GM13977 (cell line): ENCODE measurements at regions not wholly inside any gene's neighbourhood (a gene's known extent, or its start where the extent isn't known, plus 50 kb on each side); places are given as distances from the start of the nearest gene placed in this dataset.

Experiments
- DNase-seq: peaks from one replicate; pipeline ENCODE4 v3.0.0; 2012; ENCODE audit warnings: low spot score
- CTCF ChIP-seq: IDR thresholded peaks from 2 replicates; pipeline ENCODE4 v1.5.1; 2012; ENCODE audit warnings: mild to moderate bottlenecking, control low read depth; ENCODE audit not compliant: insufficient read depth; ENCODE audit errors: extremely low read depth, missing control alignments
- in situ Hi-C: fragments of 300-500 bp; cut with MboI; formaldehyde crosslinking; loops from one replicate; pipeline ENCODE4 v1.12.0; 2022; ENCODE audit warnings: low sequenced_read_pairs, low pct_unique_long_range_greater_than_20kb, mixed read lengths, inconsistent platforms; ENCODE audit not compliant: unreplicated experiment

DNA sequence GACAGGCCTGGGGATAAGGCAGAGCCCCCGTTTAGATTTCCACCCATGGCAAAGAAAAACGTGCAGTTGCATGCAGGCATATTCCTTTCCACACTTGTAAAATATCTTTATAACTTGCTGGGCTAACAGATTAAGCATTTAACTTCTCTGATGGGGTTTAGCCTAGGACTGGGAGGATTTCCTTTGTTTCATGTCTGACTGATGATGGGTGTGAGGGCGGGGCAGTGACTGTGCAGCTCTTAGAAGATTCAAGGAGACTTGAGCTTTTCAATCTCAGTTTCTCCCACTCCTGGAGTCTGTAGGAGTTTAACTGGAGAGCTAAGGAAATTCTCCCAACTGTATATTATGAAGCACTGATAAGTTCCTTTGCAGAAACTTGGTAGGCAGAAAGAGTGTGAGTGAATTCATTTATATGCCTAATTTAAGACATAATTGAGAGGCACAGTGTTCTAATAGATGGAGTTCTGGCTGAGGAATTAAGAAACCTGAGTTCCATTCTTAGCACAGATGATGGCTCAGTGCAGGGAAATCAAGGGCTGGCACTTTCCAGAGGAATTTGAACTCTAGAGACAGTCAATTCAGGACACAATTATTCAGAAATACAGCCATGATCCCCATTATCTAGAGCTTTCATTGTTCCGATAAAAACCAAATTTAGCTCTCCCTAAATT, 214.6 kb upstream of the CNR1 start:
- in situ Hi-C loops, result no loop called here
- no peak for DNase-seq
- TF ChIP-seq CTCF, result no peak

DNA sequence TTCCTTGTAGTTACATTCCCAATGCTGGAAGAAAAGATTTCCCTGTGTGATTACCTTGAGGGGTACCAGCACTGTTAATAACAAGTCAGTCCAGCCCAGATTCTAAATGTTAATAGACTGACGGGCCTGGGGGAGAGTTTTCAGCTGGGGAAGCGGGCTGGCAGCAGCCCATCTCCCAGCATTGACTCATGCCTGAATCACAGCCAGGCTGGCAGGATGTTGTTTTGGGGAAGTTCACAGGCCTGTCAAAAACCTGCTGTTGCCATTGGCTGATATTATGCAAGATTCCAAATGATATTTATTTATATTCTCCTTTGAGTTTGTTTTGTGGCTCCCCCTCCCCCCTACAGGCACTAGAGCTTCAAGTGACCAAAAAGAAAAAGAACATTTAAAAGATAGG, 213.9 kb upstream of the CNR1 start:
- TF ChIP-seq CTCF, result no peak
- DNase-seq, result no peak
- in situ Hi-C loops, result no loop called here

DNA sequence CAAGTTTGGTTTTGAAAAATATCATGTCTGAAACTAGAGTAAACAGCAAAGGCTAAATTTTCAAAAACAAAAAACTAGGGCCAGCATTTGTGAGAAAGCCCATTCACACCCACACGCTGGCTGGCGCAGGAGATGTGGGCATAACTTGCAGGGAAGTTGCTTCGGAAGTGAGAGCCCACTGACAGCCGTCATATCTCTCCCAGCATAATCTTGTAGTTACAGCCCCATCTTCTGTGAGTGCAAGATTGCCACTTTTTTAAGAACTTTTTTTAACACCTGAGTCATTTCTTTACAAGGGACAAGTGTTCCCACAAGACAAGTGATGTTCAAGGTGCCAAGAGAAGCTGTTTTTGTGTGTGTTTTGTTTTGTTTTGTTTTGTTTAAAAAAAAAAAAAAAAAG, 212.5 kb upstream of the CNR1 start:
- in situ Hi-C loops, result no loop called here
- no peak for DNase-seq
- TF ChIP-seq CTCF, result no peak

- in situ Hi-C loops, result no loop called here
- TF ChIP-seq CTCF, result no peak
- DNase-seq, result no peak
Measured at GRCh38 chr6:88377976-88378568, 211.9 kb upstream of the CNR1 start.

DNA sequence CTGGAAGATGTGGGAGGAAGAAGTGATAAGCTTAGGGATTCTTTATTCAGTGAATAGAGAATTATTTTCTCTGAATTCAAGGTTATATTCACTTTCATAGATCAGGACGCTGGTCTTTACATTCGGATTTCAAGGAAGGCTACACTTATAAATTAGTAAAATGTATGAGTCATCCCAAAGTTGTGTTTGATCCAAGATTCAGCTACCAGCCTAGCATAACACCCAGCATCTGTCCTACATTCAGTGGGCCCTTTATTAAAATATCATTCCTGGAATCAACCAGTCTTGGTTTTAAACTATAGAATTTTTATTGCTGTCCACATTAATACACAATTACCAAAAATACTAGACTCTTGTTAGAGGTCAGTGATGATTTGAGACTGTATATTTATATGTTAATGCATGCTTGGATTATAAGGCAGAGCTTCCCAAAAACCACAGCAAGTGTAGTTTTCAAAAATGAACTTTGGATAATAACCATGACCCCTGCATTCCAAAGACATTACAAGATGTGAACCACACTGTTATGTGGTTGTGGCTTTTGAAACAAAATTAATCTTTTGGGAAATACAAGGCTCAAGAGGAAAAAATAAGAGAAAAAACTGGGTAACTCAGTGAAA, 210.7 kb upstream of the CNR1 start:
- in situ Hi-C loops, result no loop called here
- TF ChIP-seq CTCF, result no peak
- DNase-seq, result no peak

- TF ChIP-seq CTCF, result no peak
- in situ Hi-C loops, result no loop called here
- no peak for DNase-seq
Measured at GRCh38 chr6:88376197-88376596, 210.1 kb upstream of the CNR1 start.
